ENCODE measurements at regions not wholly inside any gene's neighbourhood (a gene's known extent, or its start where the extent isn't known, plus 50 kb on each side); places are given as distances from the start of the nearest gene placed in this dataset.
"Not testable (repeated sequence)": the region's sequence is repeated elsewhere in the genome, so short reads cannot be mapped to it uniquely, and the experiment has no call there.

- not testable (repeated sequence) for TF ChIP-seq POLR2A, CTCF (IDR thresholded peaks at IDR 0.05)
Measured at GRCh38 chr21:5057077-5057476, 5464.3 kb upstream of the TPTE start.
